Colonic mucosa (tissue), 4 donors: ENCODE measurements at regions not wholly inside any gene's neighbourhood (a gene's known extent, or its start where the extent isn't known, plus 50 kb on each side); places are given as distances from the start of the nearest gene placed in this dataset.
"Not testable (repeated sequence)": the region's sequence is repeated elsewhere in the genome, so short reads cannot be mapped to it uniquely, and the experiment has no call there.

ENCODE experiments used
- DNase-seq: peaks from one replicate; pipeline ENCODE4 v3.0.0-alpha.2; 2020
- H3K27ac ChIP-seq: fragments of 200-600 bp; one replicate; pipeline ENCODE4 v1.8.0; 2021
- H3K27me3 ChIP-seq: fragments of 200-600 bp; one replicate; pipeline ENCODE4 v1.8.0; 2021
- H3K36me3 ChIP-seq: fragments of 200-600 bp; one replicate; pipeline ENCODE4 v1.8.0; 2021
- H3K4me1 ChIP-seq: fragments of 200-600 bp; one replicate; pipeline ENCODE4 v1.8.0; 2021; ENCODE audit warnings: mild to moderate bottlenecking
- H3K4me3 ChIP-seq: fragments of 200-600 bp; one replicate; pipeline ENCODE4 v1.8.0; 2021
- H3K9ac ChIP-seq, 2 donors: one replicate each; pipeline ENCODE4 v1.7.0; 2013; ENCODE audit warnings: control low read depth in 2 of 2, low read depth in 2 of 2, low read length in 2 of 2
- H3K9me3 ChIP-seq: fragments of 200-600 bp; one replicate; pipeline ENCODE4 v1.8.0; 2021
- intact Hi-C: fragments of 100-400 bp; cut with DNase I; formaldehyde crosslinking; loops from one replicate; pipeline ENCODE4 v1.14.1; 2022
- TF ChIP-seq, protein P1 (sequence below): fragments of 200-600 bp; IDR thresholded peaks from one replicate; pipeline ENCODE4 v1.8.0; 2022; ENCODE audit warnings: antibody characterized with exemption, mild to moderate bottlenecking
- donor health status: healthy.
- donor health status: DM: no; HTN: no; CAD: no.
- donor health status: DM: no; HTN: no; CAD: no.

- H3K36me3 ChIP-seq = no peaks in the 10 kb centered on the region
- DNase-seq = no peak
- no peaks in the 10 kb centered on the region for H3K4me1 ChIP-seq
- intact Hi-C loops = no loop called here
- no peaks in the 10 kb centered on the region for H3K9me3 ChIP-seq
- no peak overlapping the region for H3K9ac ChIP-seq
- H3K27me3 ChIP-seq = no peaks in the 10 kb centered on the region
- TF ChIP-seq, protein P1, sequence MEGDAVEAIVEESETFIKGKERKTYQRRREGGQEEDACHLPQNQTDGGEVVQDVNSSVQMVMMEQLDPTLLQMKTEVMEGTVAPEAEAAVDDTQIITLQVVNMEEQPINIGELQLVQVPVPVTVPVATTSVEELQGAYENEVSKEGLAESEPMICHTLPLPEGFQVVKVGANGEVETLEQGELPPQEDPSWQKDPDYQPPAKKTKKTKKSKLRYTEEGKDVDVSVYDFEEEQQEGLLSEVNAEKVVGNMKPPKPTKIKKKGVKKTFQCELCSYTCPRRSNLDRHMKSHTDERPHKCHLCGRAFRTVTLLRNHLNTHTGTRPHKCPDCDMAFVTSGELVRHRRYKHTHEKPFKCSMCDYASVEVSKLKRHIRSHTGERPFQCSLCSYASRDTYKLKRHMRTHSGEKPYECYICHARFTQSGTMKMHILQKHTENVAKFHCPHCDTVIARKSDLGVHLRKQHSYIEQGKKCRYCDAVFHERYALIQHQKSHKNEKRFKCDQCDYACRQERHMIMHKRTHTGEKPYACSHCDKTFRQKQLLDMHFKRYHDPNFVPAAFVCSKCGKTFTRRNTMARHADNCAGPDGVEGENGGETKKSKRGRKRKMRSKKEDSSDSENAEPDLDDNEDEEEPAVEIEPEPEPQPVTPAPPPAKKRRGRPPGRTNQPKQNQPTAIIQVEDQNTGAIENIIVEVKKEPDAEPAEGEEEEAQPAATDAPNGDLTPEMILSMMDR = no peak
- no peak overlapping the region for H3K27ac ChIP-seq
- no peak overlapping the region for H3K4me3 ChIP-seq
Measured at GRCh38 chr5:163953901-163954300, 448.5 kb downstream of the MAT2B start.

- DNase-seq, H3K27ac ChIP-seq, H3K9ac ChIP-seq, H3K4me1 ChIP-seq, H3K9me3 ChIP-seq, H3K4me3 ChIP-seq, H3K27me3 ChIP-seq, intact Hi-C loops, H3K36me3 ChIP-seq: not testable (repeated sequence)
Measured at GRCh38 chr5:163961230-163961629, 455.8 kb downstream of the MAT2B start.

DNA sequence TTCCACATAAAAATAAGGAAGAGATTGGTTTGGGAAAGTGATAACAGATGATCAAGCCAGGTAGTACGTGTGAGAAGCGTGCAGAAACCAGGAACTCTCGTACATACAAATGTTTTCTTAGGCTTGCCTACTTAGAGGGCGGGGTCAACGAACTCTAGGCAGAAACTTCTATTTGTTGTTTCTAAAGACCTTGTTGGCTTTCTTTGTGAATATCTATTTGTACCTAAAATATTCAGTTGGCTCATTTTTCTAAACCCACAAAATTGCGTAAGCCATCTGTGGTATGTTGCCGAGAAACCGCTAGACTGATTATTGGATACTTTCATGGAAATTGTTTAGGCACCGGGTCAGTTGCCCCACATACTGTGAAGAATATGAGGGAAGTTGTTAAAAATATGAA lies 458.5 kb downstream of the MAT2B start:
- TF ChIP-seq, protein P1 = no peak
- no peaks in the 10 kb centered on the region for H3K9me3 ChIP-seq
- H3K9ac ChIP-seq = no peak overlapping the region
- no peak overlapping the region for H3K27ac ChIP-seq
- DNase-seq = no peak
- no peak overlapping the region for H3K4me3 ChIP-seq
- intact Hi-C loops = no loop called here
- no peaks in the 10 kb centered on the region for H3K4me1 ChIP-seq
- H3K36me3 ChIP-seq = no peaks in the 10 kb centered on the region
- no peaks in the 10 kb centered on the region for H3K27me3 ChIP-seq

- Histone ChIP-seq H3K27ac (no peak overlapping the region), H3K4me1 (no peaks in the 10 kb centered on the region), H3K4me3 (no peak overlapping the region), H3K9ac (no peak overlapping the region), H3K36me3 (no peaks in the 10 kb centered on the region), H3K27me3 (no peaks in the 10 kb centered on the region), H3K9me3 (no peaks in the 10 kb centered on the region)
- intact Hi-C loops = no loop called here
- no peak for DNase-seq
- TF ChIP-seq, protein P1 = no peak
Measured at GRCh38 chr5:163964671-163965070, 459.3 kb downstream of the MAT2B start.

- no peak overlapping the region for H3K4me3 ChIP-seq
- intact Hi-C loops = no loop called here
- TF ChIP-seq, protein P1 = no peak
- no peaks in the 10 kb centered on the region for H3K9me3 ChIP-seq
- no peaks in the 10 kb centered on the region for H3K36me3 ChIP-seq
- DNase-seq = no peak
- H3K27me3 ChIP-seq = no peaks in the 10 kb centered on the region
- H3K9ac ChIP-seq = no peak overlapping the region
- H3K27ac ChIP-seq = no peak overlapping the region
- H3K4me1 ChIP-seq = no peaks in the 10 kb centered on the region
Measured at GRCh38 chr5:163967268-163967667, 461.8 kb downstream of the MAT2B start.

GRCh38 chr5:163968651-163969050 lies 463.2 kb downstream of the MAT2B start:
- Histone ChIP-seq H3K36me3 (no peaks in the 10 kb centered on the region), H3K27me3 (no peaks in the 10 kb centered on the region), H3K4me3 (no peak overlapping the region), H3K27ac (no peak overlapping the region), H3K9ac (no peak overlapping the region), H3K9me3 (no peaks in the 10 kb centered on the region), H3K4me1 (no peaks in the 10 kb centered on the region)
- intact Hi-C loops = no loop called here
- TF ChIP-seq, protein P1 = no peak
- DNase-seq = no peak
